RPMI7951 (cell line): ENCODE measurements at regions not wholly inside any gene's neighbourhood (a gene's known extent, or its start where the extent isn't known, plus 50 kb on each side); places are given as distances from the start of the nearest gene placed in this dataset.

Experiments
- DNase-seq: peaks from one replicate; pipeline ENCODE4 v3.0.0-alpha.2; 2012; ENCODE audit warnings: low read depth

- no peak for DNase-seq
Observed at GRCh38 chr20:51218603-51219002, 195.7 kb upstream of the KCNG1 start.

- no peak for DNase-seq
Observed at GRCh38 chr20:51217347-51218045, 194.6 kb upstream of the KCNG1 start.

- no peak for DNase-seq
Observed at GRCh38 chr20:51216850-51217249, 193.9 kb upstream of the KCNG1 start.

GRCh38 chr20:51212816-51213215, 189.9 kb upstream of the KCNG1 start:
- no peak for DNase-seq

- DNase-seq = no peak
Observed at GRCh38 chr20:51211191-51211590, 188.3 kb upstream of the KCNG1 start.

- no peak for DNase-seq
Observed at GRCh38 chr20:51210084-51210483, 187.2 kb upstream of the KCNG1 start.

GRCh38 chr20:51208162-51208561, 185.3 kb upstream of the KCNG1 start:
- no peak for DNase-seq

GRCh38 chr20:51206032-51206662, 183.2 kb upstream of the KCNG1 start:
- DNase-seq = peak; percentile 57

- DNase-seq = peak; percentile 49
Observed at GRCh38 chr20:51204794-51205193, 181.9 kb upstream of the KCNG1 start.

GRCh38 chr20:51204051-51204715, 181.3 kb upstream of the KCNG1 start:
- DNase-seq = no peak

- no peak for DNase-seq
Observed at GRCh38 chr20:51202304-51202703, 179.4 kb upstream of the KCNG1 start.

GRCh38 chr20:51199920-51200319, 177.0 kb upstream of the KCNG1 start:
- DNase-seq = peak; percentile 53

GRCh38 chr20:51198876-51199523, 176.1 kb upstream of the KCNG1 start:
- DNase-seq = no peak

- DNase-seq = no peak
Observed at GRCh38 chr20:51198238-51198637, 175.3 kb upstream of the KCNG1 start.

GRCh38 chr20:51196991-51197651, 174.2 kb upstream of the KCNG1 start:
- peak; percentile 73 for DNase-seq

GRCh38 chr20:51195990-51196389, 173.1 kb upstream of the KCNG1 start:
- DNase-seq = no peak

GRCh38 chr20:51195419-51195901, 172.6 kb upstream of the KCNG1 start:
- peak; percentile 90 for DNase-seq

- DNase-seq = peak; percentile 61
Observed at GRCh38 chr20:51193066-51193772, 170.3 kb upstream of the KCNG1 start.

GRCh38 chr20:51190783-51191180, 167.9 kb upstream of the KCNG1 start:
- peak; percentile 62 for DNase-seq

- DNase-seq = no peak
Observed at GRCh38 chr20:51189814-51190782, 167.2 kb upstream of the KCNG1 start.
